Mesothelial cell of epicardium (in vitro differentiated cells): ENCODE measurements at regions not wholly inside any gene's neighbourhood (a gene's known extent, or its start where the extent isn't known, plus 50 kb on each side); places are given as distances from the start of the nearest gene placed in this dataset.

ENCODE experiments used
- DNase-seq, 2 experiments: peaks; one replicate each; pipeline ENCODE4 v3.0.0; 2021; ENCODE audit warnings: low spot score in 2 of 2; ENCODE audit not compliant: unreplicated experiment in 2 of 2
- H3K27ac Mint-ChIP-seq: 2 replicates; pipeline ENCODE4 v1.8.0; 2021; ENCODE audit warnings: mixed read lengths
- H3K27me3 Mint-ChIP-seq: 2 replicates; pipeline ENCODE4 v1.8.0; 2021; ENCODE audit warnings: low read depth, mixed read lengths
- H3K36me3 Mint-ChIP-seq: 2 replicates; pipeline ENCODE4 v1.8.0; 2021; ENCODE audit warnings: mixed read lengths
- H3K4me1 Mint-ChIP-seq: 2 replicates; pipeline ENCODE4 v1.8.0; 2021; ENCODE audit warnings: mixed read lengths
- H3K4me3 Mint-ChIP-seq: 2 replicates; pipeline ENCODE4 v1.8.0; 2021; ENCODE audit warnings: mild to moderate bottlenecking, moderate library complexity, mixed read lengths
- H3K9me3 Mint-ChIP-seq: 2 replicates; pipeline ENCODE4 v1.8.0; 2021; ENCODE audit warnings: mixed read lengths
- CTCF ChIP-seq: fragments of 200-600 bp; sonication (generic); IDR thresholded peaks from one replicate; pipeline ENCODE4 v1.5.0; 2021; ENCODE audit warnings: antibody characterized with exemption; ENCODE audit not compliant: unreplicated experiment

- DNase-seq = no peak
- Mint-ChIP-seq H3K9me3 (no peaks in the 10 kb centered on the region), H3K4me1 (peaks cover 15% of the 10 kb centered on the region), H3K4me3 (no peak overlapping the region), H3K36me3 (no peaks in the 10 kb centered on the region), H3K27ac (no peak overlapping the region), H3K27me3 (peaks cover 14% of the 10 kb centered on the region)
- TF ChIP-seq CTCF = no peak
Observed at GRCh38 chr7:121755818-121756552, 117.0 kb upstream of the PTPRZ1 start.

- no peak for TF ChIP-seq CTCF
- H3K4me3 Mint-ChIP-seq = no peak overlapping the region
- H3K27me3 Mint-ChIP-seq = peaks cover 14% of the 10 kb centered on the region
- no peak overlapping the region for H3K27ac Mint-ChIP-seq
- H3K4me1 Mint-ChIP-seq = peaks cover 15% of the 10 kb centered on the region
- no peaks in the 10 kb centered on the region for H3K36me3 Mint-ChIP-seq
- no peak for DNase-seq
- H3K9me3 Mint-ChIP-seq = no peaks in the 10 kb centered on the region
Observed at GRCh38 chr7:121755286-121755685, 117.7 kb upstream of the PTPRZ1 start.

GRCh38 chr7:121753944-121754343 is 119.0 kb upstream of the PTPRZ1 start:
- Mint-ChIP-seq H3K9me3 (no peaks in the 10 kb centered on the region), H3K27me3 (peaks cover 10% of the 10 kb centered on the region), H3K27ac (no peak overlapping the region), H3K36me3 (no peaks in the 10 kb centered on the region), H3K4me3 (no peak overlapping the region), H3K4me1 (peaks cover 15% of the 10 kb centered on the region)
- no peak for DNase-seq
- no peak for TF ChIP-seq CTCF

- H3K36me3 Mint-ChIP-seq = no peaks in the 10 kb centered on the region
- H3K4me1 Mint-ChIP-seq = peaks cover 15% of the 10 kb centered on the region
- H3K27ac Mint-ChIP-seq = no peak overlapping the region
- DNase-seq = no peak
- no peaks in the 10 kb centered on the region for H3K9me3 Mint-ChIP-seq
- H3K27me3 Mint-ChIP-seq = peaks cover 8% of the 10 kb centered on the region
- no peak for TF ChIP-seq CTCF
- no peak overlapping the region for H3K4me3 Mint-ChIP-seq
Observed at GRCh38 chr7:121752706-121753105, 120.3 kb upstream of the PTPRZ1 start.

GRCh38 chr7:121748546-121748945 is 124.4 kb upstream of the PTPRZ1 start:
- Mint-ChIP-seq H3K27me3 (peaks cover 8% of the 10 kb centered on the region), H3K36me3 (no peaks in the 10 kb centered on the region), H3K9me3 (peaks cover 3% of the 10 kb centered on the region), H3K27ac (no peak overlapping the region), H3K4me1 (peaks cover 11% of the 10 kb centered on the region), H3K4me3 (no peak overlapping the region)
- no peak for TF ChIP-seq CTCF
- DNase-seq = no peak
